ENCODE measurements at regions not wholly inside any gene's neighbourhood (a gene's known extent, or its start where the extent isn't known, plus 50 kb on each side); places are given as distances from the start of the nearest gene placed in this dataset.

DNA sequence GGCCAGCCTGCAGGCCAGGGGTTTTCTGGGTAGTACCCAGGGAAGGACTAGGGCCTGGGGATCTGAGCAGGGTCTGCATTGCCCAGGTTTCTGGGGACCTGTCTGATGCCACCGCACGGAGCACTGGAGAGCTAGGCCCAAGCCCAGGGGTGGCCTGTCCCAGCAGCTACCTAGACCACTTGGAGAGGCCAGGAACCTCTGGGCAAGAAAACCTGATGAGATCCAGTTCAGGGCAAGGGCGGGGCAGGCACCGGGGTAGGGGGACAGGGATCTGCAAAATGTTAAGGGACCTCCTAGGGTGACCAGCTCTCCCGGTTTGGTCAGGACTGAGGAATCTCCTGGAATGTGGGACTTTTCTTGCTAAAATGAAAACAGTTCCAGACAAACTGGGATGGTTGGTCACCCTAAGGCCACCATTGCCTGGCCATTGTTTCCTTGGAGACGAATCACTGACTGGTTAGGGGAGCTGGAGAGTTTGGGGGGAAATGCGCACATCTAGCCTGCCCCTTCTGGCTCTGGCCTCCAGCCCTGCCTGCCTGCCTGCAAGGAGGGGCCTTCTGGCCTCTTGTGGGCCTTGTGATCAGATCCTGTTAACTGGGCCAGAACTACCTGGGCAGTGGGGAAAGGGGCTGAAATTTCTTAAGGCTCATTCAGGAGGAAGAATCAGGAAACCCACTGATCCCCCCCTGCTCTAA is 117.4 kb upstream of the TLE3 start:
- no peak for DNase-seq

DNA sequence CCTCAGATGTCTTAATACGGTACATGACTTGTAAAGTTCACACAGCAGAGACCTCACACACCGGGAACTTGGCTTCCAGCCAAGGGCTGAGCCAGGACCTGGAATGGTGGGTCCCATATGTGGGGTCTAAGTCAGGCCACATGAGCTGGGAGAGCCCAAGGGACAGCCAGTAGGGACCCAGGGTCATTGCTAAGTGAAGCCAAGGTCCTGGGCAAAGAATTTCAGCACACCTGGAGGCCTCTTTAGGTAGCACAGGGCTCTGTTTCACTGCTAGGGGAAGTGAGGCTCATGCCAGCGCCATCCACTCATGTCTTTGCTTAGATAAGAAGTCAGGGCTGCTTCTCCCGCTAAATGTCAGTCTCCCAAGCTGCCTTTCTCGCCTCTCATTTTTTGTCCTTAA is 116.6 kb upstream of the TLE3 start:
- no peak for DNase-seq

DNA sequence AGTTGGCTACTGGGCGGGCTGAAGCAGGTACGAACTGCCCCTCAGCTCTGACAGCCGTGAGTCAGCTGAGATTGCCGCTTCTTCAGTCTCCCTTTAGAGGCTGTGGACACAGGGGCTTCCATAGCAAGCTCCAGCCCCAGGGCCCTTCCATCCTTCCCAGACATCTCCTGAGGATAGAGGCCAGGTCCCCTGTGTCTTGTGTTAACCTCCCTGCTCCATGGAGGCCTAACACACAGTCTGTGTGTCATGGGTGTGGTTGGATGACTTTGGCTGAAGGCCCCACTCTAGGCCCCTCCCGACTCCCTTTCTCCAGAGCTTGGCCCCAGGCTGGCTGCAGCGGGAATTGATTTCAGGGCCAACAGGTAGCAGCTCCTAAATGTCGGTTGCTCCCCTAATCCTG is 116.1 kb upstream of the TLE3 start:
- no peak for DNase-seq

DNA sequence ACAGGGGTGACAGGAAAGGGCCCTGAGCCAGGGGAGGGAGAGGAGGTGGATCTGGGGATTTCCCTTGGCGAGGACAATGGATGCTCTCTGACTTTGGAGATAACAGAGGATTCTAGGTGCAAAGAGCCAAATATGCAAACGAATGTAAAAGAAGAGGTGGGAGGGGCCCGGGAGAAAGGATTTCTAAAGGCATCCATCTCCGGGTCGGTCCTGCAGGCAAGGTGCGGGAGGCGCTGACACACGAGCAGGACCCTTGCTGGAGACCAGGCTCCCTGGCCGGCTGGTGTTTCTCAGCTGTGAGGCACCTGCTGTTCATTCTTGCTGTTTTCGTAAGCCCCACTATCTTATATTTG is 115.2 kb upstream of the TLE3 start:
- DNase-seq = no peak

DNA sequence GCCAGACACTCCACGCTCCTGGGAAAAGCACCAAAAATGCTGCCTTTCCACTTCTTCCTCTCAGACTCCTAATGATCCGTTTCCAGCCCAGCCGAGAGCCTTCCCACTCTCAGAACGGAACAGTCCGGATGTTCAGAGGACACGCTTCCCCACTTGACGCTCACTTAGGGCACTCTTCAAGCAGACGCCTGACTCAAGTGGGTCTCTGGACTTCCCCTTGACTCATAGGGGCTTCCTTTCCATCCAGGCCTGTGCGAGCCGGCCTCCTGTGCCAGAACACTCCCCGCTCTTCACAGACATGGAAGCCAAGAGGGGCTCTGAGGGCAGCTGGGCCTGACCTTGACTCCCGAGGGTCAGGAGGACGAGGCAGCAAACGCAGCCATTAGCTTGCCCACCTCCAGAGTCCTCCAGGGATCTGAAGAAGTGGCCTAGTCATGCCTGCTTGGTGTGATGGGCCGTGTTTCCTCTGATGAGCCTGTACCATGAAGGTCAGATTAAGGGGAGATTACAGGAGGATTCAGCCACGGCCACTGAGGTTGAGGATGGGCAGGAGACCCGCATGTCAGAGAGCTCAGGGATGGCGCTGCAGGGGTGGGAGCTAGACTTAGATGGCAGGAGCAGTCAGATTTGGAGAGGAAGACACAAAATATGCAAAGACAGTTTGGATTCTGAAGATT is 114.7 kb upstream of the TLE3 start:
- no peak for DNase-seq

DNA sequence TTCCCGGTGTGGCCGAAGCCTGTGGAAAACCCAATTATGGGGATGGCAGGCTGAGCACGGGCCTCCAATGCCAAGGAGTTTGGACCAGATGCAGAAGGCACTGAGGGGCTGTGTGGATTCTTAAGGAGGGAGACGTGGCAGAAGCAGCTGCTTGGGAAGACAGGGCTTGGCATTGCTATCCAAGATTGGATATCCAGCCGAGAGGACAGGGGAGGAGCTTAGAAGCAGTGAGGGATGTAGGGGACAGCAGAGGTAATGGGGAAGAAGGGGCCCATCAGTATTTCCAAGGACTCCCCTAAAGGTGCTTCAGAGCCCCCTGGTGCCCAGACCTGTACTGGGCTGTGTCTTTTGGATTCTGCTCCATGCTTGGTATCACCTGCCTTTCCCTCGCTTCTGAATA is 112.8 kb upstream of the TLE3 start:
- DNase-seq = no peak

DNA sequence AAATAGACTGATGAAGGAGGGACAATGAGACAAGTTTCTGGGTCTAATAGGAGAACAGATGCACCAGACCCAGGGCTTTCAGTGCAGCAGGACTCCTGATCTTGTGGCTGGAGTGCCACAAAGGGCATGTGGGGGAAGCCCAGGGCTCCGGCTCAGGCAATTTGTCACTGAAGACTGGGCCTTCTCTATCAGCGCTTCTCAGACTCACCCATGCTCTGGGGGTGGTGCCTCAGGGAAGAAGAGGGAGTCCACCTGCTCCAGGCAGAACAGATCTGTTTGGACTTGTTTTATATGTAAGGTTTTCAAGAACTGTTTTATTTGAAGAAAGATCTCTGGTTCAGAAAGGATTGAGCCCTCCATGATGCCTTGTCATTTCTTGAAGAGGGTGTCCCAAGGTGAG is 112.4 kb upstream of the TLE3 start:
- DNase-seq = peak; percentile 33

DNA sequence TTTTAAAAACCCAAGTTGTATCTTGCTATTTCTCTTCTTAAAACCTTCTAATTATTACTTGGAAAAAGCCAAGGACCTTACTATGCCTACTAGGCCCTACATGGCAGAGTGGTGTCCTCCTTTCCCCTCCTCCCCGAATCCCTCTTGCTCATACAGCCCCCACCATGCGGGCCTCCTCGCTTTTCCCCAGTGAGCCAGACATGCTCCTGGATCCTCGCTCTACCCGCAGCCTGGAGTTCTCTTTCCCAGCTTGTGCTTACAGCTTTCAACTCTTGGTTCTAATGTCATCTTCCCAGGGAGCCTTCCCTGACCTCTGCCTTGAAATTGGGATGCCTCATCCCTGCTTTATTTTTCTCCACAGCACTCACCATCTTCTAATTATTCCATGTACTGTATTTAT is 111.8 kb upstream of the TLE3 start:
- DNase-seq = no peak

DNA sequence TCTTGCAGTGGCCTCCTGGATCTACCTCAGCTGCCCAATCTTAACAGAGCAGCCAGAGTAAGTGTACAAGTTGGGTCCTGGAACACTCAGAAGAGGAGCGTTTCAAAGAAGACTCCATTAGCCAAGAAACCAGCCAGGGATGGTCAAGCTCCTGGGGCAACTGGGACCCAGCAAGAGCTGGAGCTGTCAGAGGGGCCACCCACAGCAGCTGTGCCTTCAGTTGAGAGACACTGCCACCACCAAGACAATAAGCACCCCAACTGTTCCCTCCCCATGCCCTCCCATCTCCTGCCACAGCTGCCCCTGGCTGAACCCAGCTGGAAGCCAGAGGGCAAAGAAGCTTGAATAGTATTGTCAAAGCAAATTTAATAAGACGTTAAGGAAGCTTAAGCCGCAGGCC is 110.6 kb upstream of the TLE3 start:
- DNase-seq = peak; percentile 33

DNA sequence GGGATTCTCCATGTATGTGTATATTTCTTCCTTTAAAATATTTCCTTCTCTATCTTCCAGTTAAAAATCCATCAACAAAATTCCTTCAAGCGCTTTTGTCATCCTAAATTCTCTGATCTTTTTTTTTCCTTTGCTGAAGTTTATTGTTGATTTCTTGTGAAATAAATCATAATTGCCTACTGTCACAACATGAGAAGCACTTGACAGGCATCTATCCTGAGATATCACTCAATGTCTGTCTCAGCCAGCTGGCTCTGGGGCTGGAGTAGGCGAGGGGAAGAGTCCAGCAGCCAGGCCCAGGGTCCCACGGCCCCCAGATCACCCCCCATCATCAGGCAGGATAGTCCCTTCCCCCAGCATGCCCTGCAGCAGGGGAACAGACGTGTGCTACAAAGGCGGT is 109.0 kb upstream of the TLE3 start:
- no peak for DNase-seq

DNA sequence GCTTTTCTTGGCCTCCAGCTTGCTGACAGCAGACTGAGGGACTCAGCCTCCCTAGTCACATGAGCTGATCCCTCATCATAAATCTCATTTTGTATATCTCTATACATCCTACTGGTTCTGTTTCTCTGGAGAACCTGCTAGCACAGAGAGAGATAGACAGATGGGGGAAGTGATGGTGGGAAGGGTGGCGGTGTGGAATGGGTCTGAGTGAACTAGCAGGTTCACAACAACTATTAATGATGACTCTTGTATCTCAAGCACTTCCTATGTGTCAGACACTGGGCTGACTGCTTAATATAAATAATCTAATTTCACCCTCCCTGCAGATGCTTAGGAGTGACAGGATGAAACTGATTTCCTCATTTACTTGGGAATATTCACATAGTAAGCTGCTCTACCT is 106.9 kb upstream of the TLE3 start:
- no peak for DNase-seq

DNA sequence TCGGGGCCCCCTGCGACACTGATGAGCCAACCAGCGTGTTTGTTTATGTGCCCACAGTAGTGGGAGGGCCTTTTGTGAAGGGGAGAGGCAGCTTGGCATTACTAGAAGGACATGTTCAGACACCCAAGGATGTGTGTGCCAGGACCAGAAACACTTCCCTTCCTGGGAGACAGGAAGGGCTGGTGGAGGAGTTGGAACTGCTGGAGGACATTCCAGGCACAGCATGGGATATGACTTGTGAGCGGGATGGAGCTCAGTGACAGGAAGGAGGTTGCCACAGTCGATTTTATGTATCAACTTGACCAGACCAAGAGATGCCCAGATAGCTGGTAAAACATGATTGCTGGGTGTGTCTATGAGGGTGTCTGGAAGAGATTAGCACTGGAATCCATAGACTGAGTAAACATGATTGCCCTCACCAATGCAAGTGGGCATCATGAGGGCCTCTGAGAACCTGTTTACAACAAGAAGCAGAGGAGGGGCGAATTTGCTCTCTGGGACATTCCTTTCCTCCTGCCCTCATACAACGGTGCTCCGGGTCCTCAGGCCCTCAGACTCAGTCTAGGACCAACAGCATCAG is 106.4 kb upstream of the TLE3 start:
- no peak for DNase-seq

DNA sequence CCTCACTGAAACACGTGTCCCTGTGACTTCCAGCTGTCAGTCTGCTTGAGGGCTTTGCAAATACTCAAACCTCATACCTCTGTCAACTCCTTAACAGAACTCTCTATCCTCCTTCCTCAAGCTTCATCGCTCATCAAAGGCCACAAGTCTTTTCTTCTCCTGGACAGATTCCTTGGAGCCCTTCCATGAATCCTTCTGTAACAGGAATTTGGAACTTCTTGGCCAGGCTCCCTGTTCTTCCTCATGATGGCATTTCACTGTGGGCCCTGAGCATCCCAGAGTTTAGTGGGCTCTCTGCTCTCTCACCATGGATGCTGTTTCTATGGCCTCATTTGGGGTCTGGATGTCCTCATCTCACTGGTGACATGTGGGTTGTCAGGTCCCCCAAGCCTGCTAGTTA is 105.0 kb upstream of the TLE3 start:
- no peak for DNase-seq

DNA sequence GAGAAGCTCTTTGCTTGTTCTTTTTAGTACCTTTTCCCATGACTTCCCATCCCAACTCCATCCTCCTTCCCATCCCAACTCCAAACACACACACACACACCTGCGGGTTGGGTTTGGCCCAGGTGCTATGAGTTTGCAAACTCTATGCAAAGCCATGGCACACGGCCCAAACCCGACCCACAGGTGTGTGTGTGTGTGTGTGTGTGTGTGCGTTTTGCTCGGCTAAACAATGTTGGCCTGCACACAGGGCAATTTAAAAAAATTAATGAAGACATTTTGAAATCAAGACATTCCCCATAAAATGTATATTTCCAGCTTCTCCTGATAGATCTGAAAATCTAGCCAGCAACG is 103.7 kb upstream of the TLE3 start:
- DNase-seq = no peak

DNA sequence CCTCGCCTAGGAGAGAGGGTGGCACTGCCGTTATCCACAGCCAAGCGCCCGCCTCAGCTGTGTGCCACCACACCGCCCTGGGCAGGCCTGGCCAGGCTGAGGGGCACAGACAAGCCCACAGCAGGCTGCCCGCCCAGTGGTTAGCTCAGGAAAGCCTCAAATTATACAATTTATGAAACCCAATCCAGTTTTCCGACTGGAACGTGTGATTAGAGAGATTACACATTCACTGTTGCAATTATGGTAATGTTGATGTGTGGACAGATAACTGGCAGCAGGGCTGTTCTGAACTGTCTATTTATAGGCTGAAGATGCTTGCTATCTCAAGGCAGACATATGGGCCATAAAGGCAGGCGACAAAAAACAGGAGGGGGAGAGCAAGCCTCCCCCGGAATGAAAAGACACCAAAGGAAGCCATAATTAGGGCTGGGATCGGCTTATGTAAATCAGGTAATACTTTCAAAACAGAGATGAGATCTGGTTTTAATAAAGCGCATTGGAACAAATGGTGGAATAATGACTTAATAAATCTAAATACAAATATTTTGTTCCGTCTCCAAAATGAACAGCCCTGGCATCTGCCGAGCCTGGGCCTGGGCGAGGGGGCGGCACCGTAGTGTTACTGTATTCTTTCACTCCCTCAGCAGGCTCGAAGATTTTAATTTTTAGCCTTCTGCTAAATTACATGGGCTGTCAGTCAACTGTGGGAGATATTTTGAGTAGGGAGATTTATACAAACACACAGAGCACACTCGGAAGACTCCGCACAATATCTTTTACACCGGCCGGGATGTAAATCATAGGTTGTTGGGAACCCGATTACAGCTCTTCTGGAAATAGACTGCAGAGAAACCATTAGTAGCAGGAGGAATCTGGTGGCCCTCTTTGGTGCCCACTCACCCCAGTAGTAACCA is 103.1 kb upstream of the TLE3 start:
- DNase-seq = peak; percentile 25

DNA sequence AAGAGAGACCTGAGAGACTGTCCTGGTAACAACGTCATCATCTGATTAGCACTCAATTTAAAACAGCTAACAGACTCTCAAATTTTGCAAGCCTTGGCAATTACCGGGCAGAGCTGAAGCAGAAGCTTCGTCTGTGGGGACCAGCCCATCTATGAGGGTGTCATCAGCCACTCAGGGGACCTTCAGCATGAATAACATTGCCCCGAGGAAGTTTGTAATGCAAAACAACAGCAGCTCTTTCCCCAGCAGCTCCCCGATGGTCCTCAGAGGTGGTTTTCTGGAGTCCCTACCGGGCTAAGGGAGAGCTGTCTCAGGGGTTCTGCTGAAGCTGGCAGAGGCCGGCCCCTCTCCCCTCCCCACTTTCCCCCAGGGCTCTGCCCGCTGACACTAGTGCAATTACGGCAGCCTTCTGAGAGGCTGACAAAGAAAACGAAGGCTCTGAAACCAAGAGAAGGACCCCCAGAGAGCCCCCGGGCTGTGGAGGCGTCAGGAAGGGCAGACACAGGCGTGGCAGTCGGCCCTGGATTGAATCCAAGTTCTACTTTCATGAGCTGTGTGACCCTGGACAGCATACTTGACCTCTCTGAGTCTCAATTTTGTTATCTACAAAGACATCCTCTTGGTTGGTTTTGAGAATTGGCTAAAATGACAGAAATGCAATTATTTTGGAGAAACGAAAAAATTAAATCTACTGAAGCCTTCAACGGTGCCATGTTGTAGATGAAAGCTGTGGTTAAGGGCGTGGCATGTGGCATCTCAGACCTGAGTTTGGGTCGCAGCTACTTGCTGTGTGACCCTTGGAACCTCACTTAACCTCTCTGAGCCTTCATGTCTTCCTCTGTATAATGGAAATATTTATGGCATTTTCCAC is 102.1 kb upstream of the TLE3 start:
- peak; percentile 56 for DNase-seq

DNA sequence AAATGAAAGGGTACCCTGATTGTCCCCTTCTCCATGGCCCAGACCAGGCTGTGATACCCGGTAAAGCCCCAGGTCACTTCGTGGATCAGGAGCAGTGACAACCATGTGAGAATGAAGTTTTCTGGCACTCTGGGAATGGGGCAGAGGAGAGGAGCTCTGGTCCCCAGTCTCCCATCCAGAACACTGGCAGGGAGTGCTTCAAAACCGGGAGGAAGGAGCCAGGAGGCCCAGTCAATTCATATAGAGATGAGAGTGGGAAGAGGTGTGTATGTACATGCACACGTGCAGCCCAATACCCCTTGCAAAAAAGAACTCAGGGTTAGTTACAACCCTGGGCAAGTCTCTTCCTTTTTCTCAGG is 101.4 kb upstream of the TLE3 start:
- DNase-seq = peak; percentile 30

DNA sequence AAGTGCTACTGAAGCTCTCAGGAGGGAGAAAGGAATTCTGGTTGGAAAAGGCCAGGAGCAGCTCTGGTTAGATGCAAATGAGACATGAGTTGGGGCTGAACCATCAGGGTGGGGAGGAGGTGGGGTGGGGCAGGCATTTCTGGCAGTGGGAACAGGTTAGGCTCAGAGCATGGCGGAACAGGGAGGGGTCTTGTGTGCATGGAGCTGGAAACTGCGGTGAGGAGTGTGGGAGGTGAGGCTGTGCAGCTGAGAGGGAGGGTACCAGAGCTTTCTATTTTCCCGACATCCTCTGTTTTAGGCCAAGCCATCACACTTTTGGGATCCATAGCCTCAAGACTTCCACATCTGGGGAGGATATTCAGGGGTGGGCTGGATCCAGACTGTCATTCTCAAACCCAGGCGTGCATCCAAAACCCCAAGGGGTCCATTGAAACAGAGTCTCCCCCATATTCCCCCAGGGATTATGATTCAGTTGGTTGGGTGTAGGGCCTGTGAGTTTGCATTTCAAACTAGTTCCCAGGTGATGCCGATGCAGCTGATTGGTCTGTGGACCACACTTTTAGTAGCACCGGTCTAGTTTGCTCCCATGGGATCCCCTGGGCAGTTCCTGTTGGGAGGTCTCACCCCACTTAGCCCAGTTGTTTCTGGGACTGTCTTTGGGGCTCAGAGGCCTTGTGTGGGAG is 100.9 kb upstream of the TLE3 start:
- peak; percentile 57 for DNase-seq

DNA sequence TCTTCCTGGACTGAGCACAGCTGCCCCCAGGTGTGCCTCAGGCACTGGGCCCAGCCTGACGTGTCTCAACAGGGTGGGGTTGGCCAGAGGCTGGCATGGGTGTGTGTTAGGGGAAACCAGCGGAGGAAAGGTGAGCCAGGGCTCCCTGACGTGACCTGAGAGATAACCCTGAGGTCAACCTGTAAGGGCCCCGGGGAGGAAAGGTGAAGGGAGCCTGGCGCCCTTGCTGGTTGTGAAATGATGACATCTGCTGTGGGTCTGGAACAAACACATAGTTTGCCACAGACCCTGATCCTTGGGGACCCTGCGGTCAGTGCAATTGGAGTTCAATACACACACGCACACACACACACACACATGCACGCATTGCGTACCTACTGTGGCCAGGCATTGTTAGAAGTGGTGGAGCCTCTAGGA is 100.2 kb upstream of the TLE3 start:
- peak; percentile 76 for DNase-seq

DNA sequence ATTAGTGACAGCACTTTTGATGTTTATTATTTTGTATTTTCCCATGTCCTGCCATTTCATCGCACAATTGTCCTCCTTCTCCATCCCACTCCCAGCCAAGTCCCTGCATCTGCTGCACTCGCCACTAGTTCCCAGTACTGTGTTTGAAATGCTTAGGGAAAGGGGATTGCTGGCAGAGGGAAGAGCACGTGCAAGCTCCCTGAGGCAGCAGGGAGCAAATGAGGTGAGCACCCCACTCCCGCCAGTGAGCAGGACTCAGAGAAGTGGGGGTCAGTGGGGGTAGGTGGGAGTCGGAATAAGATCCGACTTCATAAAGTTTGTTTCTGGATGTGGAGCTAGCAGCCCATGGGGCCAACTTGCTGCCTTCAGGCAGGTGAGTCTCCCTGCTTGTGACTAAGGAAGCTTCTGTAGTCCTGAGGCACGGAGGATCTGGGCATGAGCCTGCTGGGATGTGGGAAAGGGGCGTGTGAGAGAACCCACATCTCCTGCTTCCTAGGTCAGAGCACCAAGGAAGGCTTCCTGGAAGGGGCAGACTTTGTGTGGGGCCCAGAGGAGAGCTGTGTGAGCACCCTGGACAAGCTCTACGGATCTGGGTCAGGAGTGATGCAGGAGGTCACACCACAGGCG is 99.7 kb upstream of the TLE3 start:
- no peak for DNase-seq

Data from islet precursor cell (in vitro differentiated cells).